CD4-positive, alpha-beta T cell treated with Interferon alpha-2 for 1 hour (primary cell): ENCODE measurements at regions not wholly inside any gene's neighbourhood (a gene's known extent, or its start where the extent isn't known, plus 50 kb on each side); places are given as distances from the start of the nearest gene placed in this dataset.
"Not testable (repeated sequence)": the region's sequence is repeated elsewhere in the genome, so short reads cannot be mapped to it uniquely, and the experiment has no call there.

Experiments
- DNase-seq, 2 donors: peaks; one replicate each; pipeline ENCODE4 v3.0.0-alpha.2; 2020 to 2022

DNA sequence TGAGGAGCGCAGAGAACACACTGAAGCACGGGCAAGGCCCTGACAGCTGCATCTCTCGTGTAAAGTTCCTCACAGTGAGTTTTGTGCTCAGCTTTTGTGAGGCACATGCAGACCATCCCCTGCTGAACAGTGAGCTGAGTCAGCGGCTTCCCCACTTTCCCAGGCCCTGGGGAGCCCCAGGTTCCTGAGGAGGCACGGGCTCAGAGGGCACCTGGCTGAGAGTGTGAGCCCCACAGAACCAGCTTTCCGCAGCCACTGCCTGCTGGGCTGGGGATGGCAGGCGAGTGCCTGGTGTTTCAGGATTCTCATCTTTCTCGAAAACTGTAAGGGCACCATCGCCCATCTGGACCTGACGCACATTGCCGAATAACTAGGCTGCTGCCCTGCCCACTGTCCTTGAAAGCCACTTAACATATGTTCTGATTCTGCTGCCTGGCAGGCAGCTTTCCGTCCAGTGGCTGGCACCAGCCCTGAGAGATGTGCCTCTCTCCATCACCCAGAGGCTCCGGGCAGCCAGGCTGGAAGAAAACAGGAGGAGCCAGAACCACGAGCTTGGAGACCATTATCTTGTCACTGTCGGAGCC, 266.7 kb upstream of the FOXF1 start:
- no peak for DNase-seq

DNA sequence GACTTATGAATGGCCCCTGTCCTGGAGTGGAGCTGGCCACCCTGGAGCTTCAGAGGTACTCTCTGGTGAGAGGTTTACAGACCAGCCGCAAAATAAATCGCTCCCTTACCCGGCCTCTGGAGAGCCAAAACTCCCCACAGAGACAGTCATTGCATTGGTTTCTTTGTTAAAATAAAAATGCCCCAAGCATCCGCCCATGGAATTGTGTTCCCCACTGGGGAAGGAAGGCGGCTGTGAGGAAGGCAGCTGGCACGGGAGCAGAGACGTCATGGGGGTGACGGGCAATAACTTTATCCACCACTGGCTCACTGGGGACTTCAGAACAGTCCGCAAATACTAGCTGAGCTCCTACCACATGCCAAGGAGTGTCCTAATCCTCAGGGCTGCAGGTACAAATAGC, 266.2 kb upstream of the FOXF1 start:
- DNase-seq: no peak

DNA sequence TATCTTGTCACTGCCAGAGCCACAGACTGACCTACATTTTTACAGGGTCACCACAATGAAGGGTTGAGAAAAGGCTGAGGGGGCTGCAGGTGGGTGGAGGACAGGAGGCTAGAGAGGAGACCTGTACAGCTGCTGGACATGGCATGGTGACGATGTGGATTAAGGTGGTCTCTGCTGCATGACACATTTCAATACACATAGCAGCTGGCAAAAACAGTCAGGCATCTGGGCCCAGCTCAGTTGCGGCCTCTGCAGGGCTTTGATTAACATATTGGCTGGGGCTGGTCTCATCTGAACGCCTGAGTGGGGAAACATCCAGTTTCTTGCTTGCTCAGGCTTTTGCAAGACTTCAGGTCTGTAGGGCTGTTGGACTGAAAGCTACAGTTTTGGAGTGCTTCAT, 265.4 kb upstream of the FOXF1 start:
- no peak for DNase-seq

DNA sequence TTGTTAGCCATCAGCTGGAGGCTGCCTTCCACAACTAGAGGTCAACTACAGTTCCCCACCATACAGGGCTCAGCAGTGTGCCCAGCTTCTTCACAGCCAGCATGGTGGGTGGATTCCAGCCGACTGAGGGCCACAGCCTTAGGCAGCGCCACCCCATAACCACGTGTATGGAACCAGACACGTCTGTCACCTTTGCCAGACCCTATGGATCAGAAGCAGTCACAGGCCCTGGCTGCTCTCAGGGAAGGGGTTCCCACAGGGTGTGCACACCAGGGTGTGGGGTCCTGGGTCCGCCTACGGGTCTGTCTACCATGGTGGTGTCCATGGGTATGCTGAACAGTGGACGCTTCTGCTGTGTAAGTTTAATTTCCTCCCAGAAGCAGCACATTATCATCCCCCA, 265.0 kb upstream of the FOXF1 start:
- DNase-seq: no peak

DNA sequence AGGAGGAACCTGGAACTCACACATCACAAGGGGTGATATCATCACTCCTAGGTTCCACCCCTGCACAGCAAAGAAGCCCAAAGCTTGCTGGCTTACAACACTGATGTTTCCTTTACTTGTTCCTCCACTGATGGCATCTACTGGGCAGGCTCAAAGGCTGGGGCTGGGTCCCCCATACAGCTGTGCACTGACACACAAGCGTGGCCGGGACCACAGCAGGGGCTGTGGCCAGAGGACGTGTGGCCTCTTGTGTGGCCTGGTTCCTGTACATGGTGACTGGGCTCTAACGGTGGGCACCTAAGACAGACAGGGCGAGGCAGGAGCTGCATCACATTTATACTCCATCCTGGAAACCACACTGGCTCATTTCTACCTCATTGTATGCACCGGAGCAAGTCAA, 264.4 kb upstream of the FOXF1 start:
- no peak for DNase-seq

DNA sequence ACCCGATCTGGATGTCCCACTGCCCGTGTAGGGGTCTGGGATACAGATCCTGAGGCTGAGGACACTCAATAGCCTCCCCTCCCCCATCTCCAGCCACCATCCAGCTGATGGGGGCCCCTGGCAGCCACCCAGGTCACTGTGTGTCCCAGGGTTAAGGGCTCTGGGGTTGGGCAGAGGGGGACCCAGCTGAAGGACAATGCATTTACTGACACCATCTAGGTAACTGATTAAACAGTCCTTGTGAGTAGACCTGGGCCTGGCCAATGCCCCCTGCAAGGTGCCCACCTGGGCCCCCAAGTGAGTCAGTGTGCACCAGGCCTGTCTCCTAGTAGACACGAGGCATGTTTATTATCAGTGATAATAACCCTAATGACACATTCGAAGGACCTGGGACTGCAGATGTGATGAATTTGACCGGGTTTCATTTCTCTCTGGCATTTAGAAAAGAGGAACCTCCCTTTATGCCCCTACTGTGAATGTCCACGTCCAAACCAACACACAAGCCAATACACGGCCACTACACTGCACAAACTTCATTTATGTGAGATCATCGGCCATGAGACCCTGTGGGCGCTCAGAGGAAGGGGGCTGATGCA, 261.9 kb upstream of the FOXF1 start:
- no peak for DNase-seq

DNA sequence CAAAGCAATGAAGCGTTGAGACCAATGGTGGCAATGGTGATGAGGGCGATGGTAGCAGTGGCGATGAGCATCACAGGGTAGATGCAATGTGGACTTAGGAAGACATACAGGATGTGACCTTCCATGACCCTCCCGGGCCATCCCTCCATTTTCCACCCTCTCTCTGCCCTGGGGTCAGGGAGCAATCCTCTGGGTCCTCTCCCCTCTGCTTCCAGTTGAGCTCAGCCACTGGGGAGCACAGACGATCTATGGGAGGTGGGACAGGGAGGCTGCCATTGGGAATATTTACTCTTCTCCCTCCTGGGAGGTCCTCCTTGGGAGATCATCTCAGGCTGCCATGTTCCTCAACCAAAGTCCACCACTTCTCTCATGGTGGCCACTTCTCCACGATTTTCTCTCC, 260.7 kb upstream of the FOXF1 start:
- no peak for DNase-seq

DNA sequence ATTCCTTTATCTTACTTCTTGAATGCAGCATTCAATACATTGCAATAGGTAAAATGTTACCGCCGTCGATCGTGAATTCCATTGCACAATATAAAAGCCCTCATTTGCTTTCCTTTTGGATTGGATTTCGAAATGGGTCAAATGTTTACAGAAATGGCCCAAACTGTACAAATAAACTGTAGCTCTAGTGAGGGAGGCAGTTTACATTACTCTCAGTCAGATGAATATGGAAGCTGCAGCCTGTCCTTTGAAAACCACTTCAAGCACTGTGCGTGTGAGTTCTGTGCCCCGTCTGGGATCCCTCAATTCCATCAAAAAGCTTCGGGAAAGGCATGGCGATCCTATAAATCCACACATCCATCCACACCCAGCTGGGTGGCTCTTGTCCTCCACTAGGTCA, 258.6 kb upstream of the FOXF1 start:
- no peak for DNase-seq

DNA sequence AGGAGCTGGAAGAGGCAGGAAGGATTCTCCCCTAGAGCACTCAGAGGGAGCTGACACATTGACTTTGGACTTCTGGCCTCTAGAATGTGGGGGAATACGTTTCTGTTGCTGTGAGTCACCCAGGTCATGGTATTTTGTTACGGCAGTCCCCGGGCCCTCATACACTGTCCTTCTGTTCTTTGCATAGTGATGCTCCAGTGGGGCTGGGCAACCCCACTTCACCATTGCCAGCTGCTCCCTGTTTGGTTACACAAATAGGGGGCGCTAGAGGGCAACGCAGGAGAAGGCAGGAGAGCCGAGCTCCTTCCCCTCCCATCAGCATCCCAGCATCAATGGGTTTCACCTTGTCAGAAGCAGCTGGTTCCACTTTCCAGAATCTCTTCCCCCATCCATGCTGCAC, 257.7 kb upstream of the FOXF1 start:
- DNase-seq: no peak

DNA sequence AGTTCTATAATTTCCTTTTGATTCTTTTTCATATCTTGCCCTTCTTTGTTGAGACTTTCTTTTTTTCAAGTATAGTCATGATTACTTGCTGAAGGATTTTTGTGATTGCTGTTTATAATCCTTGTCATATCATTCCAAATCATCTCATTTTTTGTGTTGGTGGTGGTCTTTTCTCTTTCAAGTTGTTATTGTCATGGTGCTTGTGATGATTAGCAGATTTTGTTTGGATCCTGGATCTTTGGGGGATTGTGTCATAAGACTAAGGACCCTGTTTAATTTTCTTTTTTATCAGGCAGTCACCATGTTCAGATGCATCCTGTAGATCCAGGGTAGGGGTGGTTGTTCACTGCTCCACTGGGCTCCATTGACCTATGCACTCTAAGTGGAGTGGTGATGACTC, 254.4 kb upstream of the FOXF1 start:
- DNase-seq: no peak

DNA sequence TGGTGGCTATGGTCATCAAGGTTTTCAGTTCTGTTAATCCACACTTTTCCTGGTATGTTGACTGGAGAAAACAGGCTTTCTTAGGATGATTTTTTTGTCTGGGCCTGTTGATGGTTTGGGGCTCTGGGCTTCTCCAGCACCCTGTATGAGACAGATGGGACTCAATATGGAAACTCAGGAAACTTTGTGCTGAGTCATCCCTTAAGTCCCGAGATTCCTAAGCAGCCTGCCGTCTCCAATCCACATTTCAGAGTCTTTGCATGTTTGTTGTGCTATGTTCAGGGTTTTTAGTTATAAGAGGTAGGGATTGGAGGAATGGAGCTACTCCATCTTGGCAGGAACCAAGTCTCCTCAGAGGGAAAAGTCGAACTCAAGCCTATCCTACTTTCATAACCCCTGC, 253.3 kb upstream of the FOXF1 start:
- no peak for DNase-seq

DNA sequence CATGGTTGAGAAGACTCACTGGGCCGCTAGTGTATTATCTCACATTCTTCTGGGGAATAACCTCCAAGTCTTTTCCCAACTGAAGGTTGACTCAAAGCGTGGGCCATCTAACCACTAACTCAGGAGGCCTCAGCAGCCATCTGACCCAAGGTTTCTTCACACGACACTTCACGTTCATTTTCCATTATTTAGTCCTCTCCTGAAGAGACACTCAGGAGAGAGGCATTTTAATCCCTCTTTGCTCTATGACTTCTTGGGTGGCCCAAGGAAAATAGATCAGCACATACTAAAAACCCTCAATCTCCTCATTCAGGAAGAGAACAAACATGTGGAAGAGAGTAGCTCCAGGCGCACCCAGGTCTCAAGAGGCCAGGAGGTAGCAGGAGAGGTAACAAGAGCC, 252.8 kb upstream of the FOXF1 start:
- DNase-seq: no peak

DNA sequence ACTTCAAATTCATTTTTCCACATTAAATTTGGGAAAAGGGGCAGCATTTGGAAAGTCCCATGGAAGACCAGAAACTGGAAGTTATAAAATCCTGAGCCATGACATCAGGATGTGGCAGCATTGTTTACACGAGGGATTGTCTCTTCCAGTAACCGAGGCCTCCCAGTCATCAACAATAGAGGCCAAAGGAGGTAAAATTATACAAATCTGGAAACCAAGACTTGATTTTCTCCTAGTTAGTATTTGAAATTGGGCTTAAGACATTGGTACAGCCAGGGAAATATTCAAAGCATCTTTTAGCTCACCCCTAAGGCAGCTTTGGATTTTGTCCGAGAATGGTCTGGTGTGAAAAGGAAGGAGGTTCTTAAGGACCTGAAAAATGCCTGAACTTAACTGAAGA, 251.6 kb upstream of the FOXF1 start:
- no peak for DNase-seq

DNA sequence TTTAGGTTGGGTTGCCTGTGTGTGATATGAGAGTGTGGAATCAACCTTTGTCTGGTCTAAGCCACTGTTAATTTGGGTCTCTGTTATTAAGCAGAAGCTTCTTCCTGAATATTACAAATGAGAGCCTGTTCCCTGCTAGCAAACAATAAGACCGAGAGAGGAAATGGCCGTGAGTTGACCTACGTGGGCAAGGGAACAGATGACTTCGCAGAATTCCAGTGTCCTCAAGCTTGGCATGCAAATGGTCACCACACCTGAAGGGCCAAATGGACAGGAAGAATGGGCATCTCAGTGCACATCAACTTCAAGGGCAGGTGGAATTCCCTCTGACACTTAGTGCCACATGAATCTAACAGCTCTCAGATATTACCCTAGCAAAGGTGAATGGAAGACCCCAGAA, 250.8 kb upstream of the FOXF1 start:
- DNase-seq: no peak

DNA sequence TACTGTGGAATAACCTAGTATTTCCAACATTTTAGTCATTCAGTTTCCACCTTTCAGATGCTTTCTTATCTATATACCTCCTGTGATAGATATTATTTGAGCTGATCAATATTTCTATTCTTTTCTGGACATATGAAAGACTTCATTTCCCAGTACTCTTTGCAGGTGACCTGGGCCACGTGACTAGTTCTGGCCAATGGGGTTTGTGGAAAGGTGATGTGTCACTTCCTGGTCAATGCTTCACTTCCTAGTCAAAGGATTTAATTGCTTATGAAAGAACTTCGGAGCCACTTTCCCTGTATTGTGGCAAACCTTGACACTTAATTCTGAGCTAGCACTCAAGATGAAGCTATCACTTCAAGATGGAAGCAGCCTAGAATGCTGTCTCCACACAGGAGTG, 248.9 kb upstream of the FOXF1 start:
- DNase-seq: no peak

DNA sequence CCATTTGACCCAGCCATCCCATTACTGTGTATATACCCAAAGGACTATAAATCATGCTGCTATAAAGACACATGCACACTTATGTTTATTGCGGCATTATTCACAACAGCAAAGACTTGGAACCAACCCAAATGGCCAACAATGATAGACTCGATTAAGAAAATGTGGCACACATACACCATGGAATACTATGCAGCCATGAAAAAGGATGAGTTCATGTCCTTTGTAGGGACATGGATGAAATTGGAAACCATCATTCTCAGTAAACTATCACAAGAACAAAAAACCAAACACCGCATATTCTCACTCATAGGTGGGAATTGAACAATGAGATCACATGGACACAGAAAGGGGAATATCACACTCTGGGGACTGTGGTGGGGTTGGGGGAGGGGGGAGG, 242.7 kb upstream of the FOXF1 start:
- DNase-seq: not testable (repeated sequence)

DNA sequence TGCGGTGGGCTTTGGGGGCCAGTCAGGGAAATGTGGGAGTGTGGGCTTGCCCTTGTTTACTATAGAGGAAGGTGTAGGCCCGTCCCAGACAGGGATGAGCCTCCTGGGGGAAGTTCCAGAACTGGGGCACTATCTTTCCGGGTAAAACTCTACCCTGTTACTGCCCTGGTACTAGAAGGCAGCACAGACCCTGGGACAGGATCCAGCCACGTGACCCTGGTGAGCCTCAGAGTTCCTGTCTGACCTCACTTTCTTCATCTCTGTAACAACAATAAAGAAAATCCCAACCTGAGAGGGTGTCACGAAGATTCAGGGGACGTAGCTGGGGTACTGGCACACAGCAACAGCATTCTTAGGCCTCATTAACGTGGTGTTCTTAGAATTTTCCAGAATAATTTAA, 239.6 kb upstream of the FOXF1 start:
- DNase-seq: no peak

DNA sequence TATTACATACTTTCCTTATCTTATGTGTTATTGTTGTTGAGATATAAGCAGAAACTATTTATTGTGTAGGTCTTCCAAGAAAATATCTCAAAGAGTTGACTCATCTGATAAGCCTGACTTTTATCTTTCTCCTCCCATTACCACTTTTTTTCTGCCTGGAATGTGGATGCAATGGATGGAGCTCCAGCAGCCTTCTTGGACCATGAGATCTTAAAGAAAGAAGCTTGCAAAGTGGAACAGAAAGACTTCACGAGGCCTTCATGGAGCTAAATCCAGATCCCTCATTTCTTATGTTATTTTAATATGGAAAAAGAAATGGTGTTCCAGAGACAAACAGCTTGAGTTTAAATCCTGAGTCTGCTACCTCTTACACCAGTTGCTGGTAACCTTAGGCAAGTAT, 237.6 kb upstream of the FOXF1 start:
- no peak for DNase-seq

DNA sequence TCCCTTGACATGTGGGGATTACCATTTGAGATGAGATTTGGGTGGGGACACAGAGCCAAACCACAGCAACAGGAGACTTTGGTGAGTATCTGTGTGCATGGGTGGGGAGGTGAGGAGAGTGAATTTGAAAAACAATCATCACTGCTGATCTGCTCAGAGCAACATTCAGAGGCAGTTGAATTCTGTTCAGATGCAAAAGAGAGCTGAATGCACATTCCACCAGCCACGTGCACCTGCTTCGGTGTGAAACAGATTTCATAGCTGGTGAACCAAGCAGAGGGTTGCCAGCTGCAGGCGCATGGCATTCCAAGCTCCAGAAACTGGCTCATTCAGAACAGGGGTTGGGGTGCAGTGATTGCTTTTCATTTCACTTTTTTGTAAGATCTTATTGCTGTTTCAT, 233.1 kb upstream of the FOXF1 start:
- no peak for DNase-seq

DNA sequence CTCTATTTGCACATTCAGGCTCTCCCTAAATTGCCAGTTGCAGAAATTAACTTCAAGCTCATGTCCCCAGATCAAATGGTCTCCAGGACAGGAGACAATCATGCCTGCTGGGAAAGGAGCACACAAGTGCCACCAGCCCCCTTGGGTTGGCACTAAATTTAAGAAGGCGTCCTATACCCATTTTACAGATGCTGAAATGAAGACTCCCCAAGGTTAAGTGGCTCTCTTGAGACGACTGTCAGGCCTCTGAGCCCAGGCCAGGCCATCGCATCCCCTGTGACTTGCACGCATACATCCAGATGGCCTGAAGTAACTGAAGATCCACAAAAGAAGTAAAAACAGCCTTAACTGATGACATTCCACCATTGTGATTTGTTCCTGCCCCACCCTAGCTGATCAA, 232.5 kb upstream of the FOXF1 start:
- not testable (repeated sequence) for DNase-seq

DNA sequence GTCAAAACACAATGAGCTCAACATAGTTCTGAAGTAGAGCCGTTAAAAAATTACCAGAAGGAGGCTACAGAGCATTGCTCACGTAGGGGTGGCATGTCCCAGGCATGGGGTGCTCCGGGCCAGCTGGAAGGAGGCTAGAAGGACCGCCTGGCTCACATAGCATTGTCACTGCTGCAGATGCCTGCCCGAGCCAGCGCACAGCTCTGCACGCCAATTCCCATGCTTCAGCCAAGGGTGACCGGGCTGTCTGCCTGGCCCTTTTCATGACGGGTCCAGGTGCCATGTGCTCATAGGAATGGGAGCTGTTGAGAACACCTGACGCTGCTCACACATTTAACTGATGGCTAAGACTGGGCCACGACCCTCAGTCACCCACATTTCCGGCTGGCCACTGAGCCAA, 228.9 kb upstream of the FOXF1 start:
- no peak for DNase-seq

DNA sequence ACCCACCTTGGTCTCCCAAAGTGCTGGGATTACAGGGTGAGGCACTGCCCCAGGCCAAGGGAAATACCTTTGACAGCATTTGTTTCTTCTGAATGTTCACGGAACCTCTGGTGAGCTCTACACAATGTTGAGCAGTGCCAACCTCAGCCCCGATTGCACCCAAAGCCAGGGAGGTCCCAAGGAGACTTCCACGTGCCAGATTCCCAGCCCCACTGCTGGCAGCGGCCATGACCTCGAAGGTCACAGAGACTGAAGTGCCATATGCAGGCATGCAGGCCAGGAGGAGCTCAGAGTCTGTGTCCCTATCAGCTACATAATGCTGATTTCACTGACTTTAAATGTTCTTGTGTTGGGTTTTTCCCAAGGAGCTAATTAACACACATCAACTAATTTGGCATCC, 226.4 kb upstream of the FOXF1 start:
- no peak for DNase-seq

DNA sequence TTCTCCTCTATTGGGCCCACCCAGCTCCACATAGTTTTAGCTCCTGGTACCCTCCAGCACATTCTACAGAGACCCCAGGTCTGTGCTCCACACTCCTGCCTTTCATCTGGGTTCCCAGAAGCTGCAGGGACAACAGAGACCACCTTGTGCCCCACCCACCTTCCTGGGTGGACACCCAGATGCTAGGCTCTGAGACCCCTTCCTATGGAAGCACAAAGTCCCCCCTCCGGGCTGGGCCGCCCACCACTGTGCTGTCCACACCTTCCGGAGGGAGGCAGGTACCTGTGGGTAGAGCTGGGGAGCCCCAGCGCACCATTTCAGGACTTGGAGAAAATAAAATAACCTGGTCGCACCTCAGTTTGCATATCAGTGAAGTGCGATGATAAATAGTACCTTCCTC, 224.9 kb upstream of the FOXF1 start:
- DNase-seq: no peak

DNA sequence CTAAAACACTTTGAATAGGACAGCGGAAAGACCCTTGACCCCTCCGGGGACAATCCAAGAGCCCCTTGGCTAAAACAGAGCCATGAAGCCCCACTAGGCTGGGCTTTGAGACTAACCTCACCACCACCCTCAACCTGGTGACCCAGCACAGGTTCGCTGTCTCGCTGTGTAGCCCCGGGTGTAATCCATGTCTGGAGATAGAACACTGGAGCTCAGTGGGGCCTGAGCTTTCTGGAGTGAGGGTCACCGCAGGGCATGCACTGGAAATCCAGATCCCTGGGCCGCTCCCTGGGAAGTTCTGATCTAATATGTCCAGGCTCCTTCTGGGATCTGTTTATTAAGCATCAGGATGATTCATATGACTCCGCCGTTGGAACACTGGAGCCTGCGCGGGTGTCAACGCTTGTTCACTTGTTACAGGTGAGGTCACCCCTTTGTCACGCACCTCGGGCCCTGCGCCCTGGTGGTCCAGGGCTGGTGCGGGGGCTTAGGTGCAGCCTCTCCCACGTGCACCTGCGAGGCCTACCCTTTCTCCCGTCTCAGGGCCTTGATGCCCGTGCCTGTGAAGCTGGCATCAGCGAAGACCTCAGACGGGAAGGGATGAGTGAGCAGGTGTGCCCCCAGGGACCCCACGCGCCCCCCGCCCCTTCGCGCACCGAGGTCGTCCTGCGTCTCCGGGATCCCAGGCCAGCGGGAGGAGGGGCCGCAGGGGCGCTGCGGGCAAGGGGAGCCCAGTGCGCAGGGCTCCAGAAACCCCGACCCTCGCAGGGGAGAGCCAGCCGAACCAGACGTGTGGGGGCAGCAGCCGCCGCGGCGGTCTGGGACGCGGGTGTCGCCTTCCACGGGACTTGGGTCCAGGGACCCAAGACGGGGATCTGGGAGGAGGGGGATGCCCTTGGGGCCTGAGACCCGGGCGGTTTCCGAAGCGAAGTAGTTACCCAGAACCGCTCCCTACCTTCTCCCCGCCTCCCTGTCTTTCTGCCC, 224.1 kb upstream of the FOXF1 start:
- DNase-seq: no peak
